CD8-positive, alpha-beta memory T cell (primary cell): ENCODE measurements at regions not wholly inside any gene's neighbourhood (a gene's known extent, or its start where the extent isn't known, plus 50 kb on each side); places are given as distances from the start of the nearest gene placed in this dataset.

Source experiments
- CTCF ChIA-PET: fragments of 350-600 bp; sonication (Branson Sonifier 250); formaldehyde crosslinking; loops from one replicate; lab custom pipeline; 2021; ENCODE audit warnings: antibody characterized with exemption; lab: Charles Lee
- POLR2A ChIA-PET: fragments of 350-600 bp; sonication (Branson Sonifier 250); formaldehyde crosslinking; loops from one replicate; lab custom pipeline; 2021; ENCODE audit warnings: antibody characterized with exemption; lab: Charles Lee
- DNase-seq, 5 donors: peaks; one replicate each; pipeline versions ENCODE4 v3.0.0 to v3.0.0-alpha.2; 2020 to 2022; ENCODE audit warnings: mixed read lengths in 1 of 5
- H3K27ac ChIP-seq: one replicate; pipeline ENCODE4 v1.7.0; 2013; ENCODE audit warnings: low read depth, mild to moderate bottlenecking, low read length, moderate library complexity
- H3K27me3 ChIP-seq: 2 replicates; pipeline ENCODE4 v1.7.0; 2013; ENCODE audit warnings: low read length, mild to moderate bottlenecking; ENCODE audit not compliant: insufficient read depth, poor library complexity, severe bottlenecking
- H3K36me3 ChIP-seq: 2 replicates; pipeline ENCODE4 v1.7.0; 2013; ENCODE audit warnings: mild to moderate bottlenecking, low read length, moderate library complexity; ENCODE audit not compliant: insufficient read depth
- H3K4me1 ChIP-seq: 2 replicates; pipeline ENCODE4 v1.7.0; 2013; ENCODE audit warnings: mild to moderate bottlenecking, low read length, moderate library complexity; ENCODE audit not compliant: insufficient read depth
- H3K4me3 ChIP-seq: 2 replicates; pipeline ENCODE4 v1.7.0; 2013; ENCODE audit warnings: mild to moderate bottlenecking, low read length
- H3K9me3 ChIP-seq: 2 replicates; pipeline ENCODE4 v1.7.0; 2013; ENCODE audit warnings: mild to moderate bottlenecking, low read length
- H3K27ac Mint-ChIP-seq, 8 donors: one replicate each; pipeline ENCODE4 v1.8.0; 2020 to 2021; ENCODE audit warnings: mixed read lengths in 8 of 8, mild to moderate bottlenecking in 6 of 8, inconsistent platforms in 3 of 8, moderate library complexity in 3 of 8
- H3K27me3 Mint-ChIP-seq, 2 donors: one replicate each; pipeline ENCODE4 v1.8.0; 2020 to 2021; ENCODE audit warnings: mixed read lengths in 2 of 2, mild to moderate bottlenecking in 1 of 2, moderate library complexity in 1 of 2
- H3K36me3 Mint-ChIP-seq, 3 donors: one replicate each; pipeline ENCODE4 v1.8.0; 2020 to 2021; ENCODE audit warnings: mixed read lengths in 3 of 3, inconsistent platforms in 1 of 3, mild to moderate bottlenecking in 1 of 3
- H3K4me1 Mint-ChIP-seq, 3 donors: one replicate each; pipeline ENCODE4 v1.8.0; 2020 to 2021; ENCODE audit warnings: mixed read lengths in 3 of 3, inconsistent platforms in 1 of 3, mild to moderate bottlenecking in 1 of 3
- H3K4me3 Mint-ChIP-seq, 7 donors: one replicate each; pipeline ENCODE4 v1.8.0; 2020 to 2021; ENCODE audit warnings: mixed read lengths in 7 of 7, mild to moderate bottlenecking in 6 of 7, moderate library complexity in 4 of 7, inconsistent platforms in 2 of 7
- H3K9me3 Mint-ChIP-seq, 5 donors: one replicate each; pipeline ENCODE4 v1.8.0; 2020 to 2022; ENCODE audit warnings: mixed read lengths in 5 of 5, mild to moderate bottlenecking in 3 of 5, moderate library complexity in 2 of 5, inconsistent platforms in 1 of 5

GRCh38 chr9:113652355-113653152, 189.0 kb downstream of the RGS3 start:
- no peak for DNase-seq
- Mint-ChIP-seq H3K27me3 (no peaks in the 10 kb centered on the region), H3K27ac (no peak overlapping the region), H3K4me3 (no peak overlapping the region), H3K9me3 (no peaks in the 10 kb centered on the region), H3K4me1 (peaks cover 0 to 3% (median 0%) of the 10 kb centered on the region in 3 donors), H3K36me3 (no peaks in the 10 kb centered on the region)
- CTCF ChIA-PET, result no interaction called here
- no peaks in the 10 kb centered on the region for H3K27me3 ChIP-seq
- no peak overlapping the region for H3K27ac ChIP-seq
- H3K4me3 ChIP-seq, result no peak overlapping the region
- H3K9me3 ChIP-seq, result no peaks in the 10 kb centered on the region
- H3K4me1 ChIP-seq, result no peaks in the 10 kb centered on the region
- POLR2A ChIA-PET, result interaction anchor here (0.7 kb wide), 1 partner anchor 489 kb away, joined by 3 read pairs; no protein-coding TSS in a partner anchor
- H3K36me3 ChIP-seq, result no peaks in the 10 kb centered on the region

- DNase-seq, result no peak
- Histone ChIP-seq H3K27me3 (peaks cover 3% of the 10 kb centered on the region), H3K9me3 (no peaks in the 10 kb centered on the region), H3K4me3 (no peak overlapping the region), H3K36me3 (no peaks in the 10 kb centered on the region), H3K4me1 (no peaks in the 10 kb centered on the region), H3K27ac (no peak overlapping the region)
- Mint-ChIP-seq H3K4me1 (peaks cover 0 to 5% (median 3%) of the 10 kb centered on the region in 3 donors), H3K9me3 (no peaks in the 10 kb centered on the region), H3K27ac (peak overlapping the region in 1 of 8 donors; percentile 25), H3K4me3 (peak overlapping the region in 1 of 7 donors; percentile 79), H3K27me3 (peaks cover 0 to 4% of the 10 kb centered on the region in 2 donors), H3K36me3 (no peaks in the 10 kb centered on the region)
- ChIA-PET POLR2A (no interaction called here), CTCF (interaction anchor here (1.0 to 8.4 kb wide), 10 partner anchors 10 to 381 kb away, joined by 3 to 141 read pairs (median 16); partner anchors contain the start of genes ALAD, CDC26 and PRPF4)
These were observed 190.4 kb downstream of the RGS3 start for GRCh38 chr9:113653746-113654604.

DNA sequence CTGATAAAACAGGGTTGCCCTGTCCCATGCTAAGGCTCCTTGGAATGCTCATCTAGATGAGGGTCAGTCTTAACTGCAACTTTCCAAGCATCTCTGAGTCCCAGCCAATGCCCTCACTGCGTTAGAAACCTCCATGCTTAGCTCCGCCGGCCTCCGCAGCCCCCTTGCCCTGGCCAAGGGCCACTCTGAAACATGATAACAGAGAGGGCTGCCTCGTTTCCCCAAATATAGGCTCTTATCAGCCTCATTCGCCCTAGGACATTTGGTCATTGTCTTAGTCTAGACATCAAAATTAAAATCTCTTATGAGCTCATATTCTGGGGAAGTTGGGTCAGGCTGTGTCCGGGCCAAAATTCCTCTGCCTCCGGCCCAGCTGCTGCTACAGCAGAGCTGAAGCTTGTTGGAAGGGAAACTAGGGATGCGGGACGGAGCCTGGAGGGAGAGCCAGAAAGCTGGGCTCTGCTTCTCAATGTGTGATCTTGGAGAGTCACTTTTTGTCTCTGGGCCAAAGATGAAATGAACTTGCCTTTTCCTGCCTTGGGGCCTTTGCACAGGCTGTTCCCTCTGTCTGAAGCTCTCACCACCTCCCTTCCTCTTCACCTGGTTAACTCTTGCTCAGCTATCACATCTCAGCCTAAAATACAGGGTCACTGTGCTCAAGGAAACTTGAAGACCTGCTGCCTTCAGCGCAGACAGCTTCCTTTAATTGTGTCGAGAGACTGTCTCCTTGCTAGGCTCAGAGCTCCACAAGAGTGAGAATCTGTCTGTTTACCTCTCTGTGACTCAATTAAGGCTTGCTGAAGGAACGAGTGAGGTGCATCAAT, 191.3 kb downstream of the RGS3 start:
- Mint-ChIP-seq H3K36me3 (no peaks in the 10 kb centered on the region), H3K27ac (peak overlapping the region in 2 of 8 donors; percentile 26 to 47), H3K9me3 (no peaks in the 10 kb centered on the region), H3K4me1 (peaks cover 0 to 5% (median 3%) of the 10 kb centered on the region in 3 donors), H3K4me3 (no peak overlapping the region), H3K27me3 (peaks cover 5 to 13% of the 10 kb centered on the region in 2 donors)
- Histone ChIP-seq H3K4me3 (no peak overlapping the region), H3K36me3 (no peaks in the 10 kb centered on the region), H3K9me3 (no peaks in the 10 kb centered on the region), H3K27ac (no peak overlapping the region), H3K4me1 (no peaks in the 10 kb centered on the region), H3K27me3 (peaks cover 6% of the 10 kb centered on the region)
- DNase-seq, result no peak
- CTCF ChIA-PET, result interaction anchor here (0.7 to 8.4 kb wide), 24 partner anchors 9 to 435 kb away, joined by 3 to 141 read pairs (median 4); partner anchors contain the start of genes ALAD, CDC26 and PRPF4
- POLR2A ChIA-PET, result interaction anchor here (0.6 to 0.9 kb wide), 2 partner anchors 244 to 336 kb away, joined by 3 to 6 read pairs; no protein-coding TSS in a partner anchor

DNA sequence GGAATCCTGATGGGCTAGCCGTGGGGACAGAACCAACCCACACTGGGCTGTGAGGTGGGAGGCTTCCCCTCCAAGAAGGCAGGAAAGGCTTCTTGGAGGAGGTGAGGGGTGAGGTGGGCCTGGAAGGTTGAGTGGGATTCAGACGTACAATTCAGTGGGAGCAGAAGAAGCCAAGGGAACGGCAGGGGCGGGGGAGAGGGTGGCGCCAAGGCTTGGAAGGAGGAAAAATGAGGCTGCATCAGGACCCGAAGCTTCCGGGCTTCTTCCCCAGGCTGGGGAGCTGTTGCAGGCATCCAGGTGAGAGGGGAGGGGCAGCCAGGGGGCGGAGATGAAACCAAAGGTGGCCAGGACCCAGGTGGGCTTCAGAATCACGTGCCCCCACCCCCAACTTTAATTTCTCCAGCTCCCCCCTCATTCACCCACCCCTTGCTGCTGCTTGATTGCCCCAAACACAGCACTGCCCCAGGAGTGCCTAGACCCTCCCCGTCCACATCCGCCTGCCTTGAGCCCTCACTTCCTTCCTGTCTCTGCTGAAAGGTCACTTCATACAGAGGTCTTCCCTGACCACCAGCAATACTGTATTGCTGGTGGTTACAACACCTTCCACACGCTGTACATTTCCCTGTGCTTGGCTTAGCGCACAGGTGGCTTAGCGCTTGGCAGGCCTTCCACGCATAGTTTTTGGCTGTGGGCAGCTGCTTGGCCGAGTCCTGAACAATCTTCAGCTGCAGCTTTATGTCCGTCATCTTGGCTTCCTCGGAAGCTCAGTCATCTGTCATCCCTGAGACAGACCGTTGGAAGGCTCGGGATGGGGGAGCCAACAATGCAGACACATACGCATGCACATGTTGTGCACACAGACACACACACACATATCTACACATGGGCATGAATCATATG, 193.5 kb downstream of the RGS3 start:
- Histone ChIP-seq H3K4me1 (no peaks in the 10 kb centered on the region), H3K4me3 (no peak overlapping the region), H3K9me3 (no peaks in the 10 kb centered on the region), H3K27me3 (peaks cover 6% of the 10 kb centered on the region), H3K27ac (no peak overlapping the region), H3K36me3 (no peaks in the 10 kb centered on the region)
- no peaks in the 10 kb centered on the region for H3K9me3 Mint-ChIP-seq
- DNase-seq, result no peak
- H3K4me1 Mint-ChIP-seq, result peaks cover 0 to 5% (median 3%) of the 10 kb centered on the region in 3 donors
- ChIA-PET CTCF (interaction anchor here (0.7 to 8.4 kb wide), 30 partner anchors 7 to 814 kb away, joined by 3 to 141 read pairs (median 4); partner anchors contain the start of genes ALAD, C9orf43, CDC26 and POLE3), POLR2A (interaction anchor here (0.6 kb wide), 1 partner anchor 252 kb away, joined by 3 read pairs; no protein-coding TSS in a partner anchor)
- H3K27ac Mint-ChIP-seq, result no peak overlapping the region
- no peak overlapping the region for H3K4me3 Mint-ChIP-seq
- peaks cover 13 to 27% of the 10 kb centered on the region in 2 donors for H3K27me3 Mint-ChIP-seq
- no peaks in the 10 kb centered on the region for H3K36me3 Mint-ChIP-seq

GRCh38 chr9:113657765-113658544, 194.4 kb downstream of the RGS3 start:
- Histone ChIP-seq H3K36me3 (no peaks in the 10 kb centered on the region), H3K27me3 (peaks cover 6% of the 10 kb centered on the region), H3K27ac (no peak overlapping the region), H3K4me1 (no peaks in the 10 kb centered on the region), H3K4me3 (no peak overlapping the region), H3K9me3 (no peaks in the 10 kb centered on the region)
- peak overlapping the region in 1 of 8 donors; percentile 6 for H3K27ac Mint-ChIP-seq
- peaks cover 0 to 5% (median 3%) of the 10 kb centered on the region in 3 donors for H3K4me1 Mint-ChIP-seq
- no peaks in the 10 kb centered on the region for H3K9me3 Mint-ChIP-seq
- H3K36me3 Mint-ChIP-seq, result no peaks in the 10 kb centered on the region
- H3K27me3 Mint-ChIP-seq, result peaks cover 13 to 30% of the 10 kb centered on the region in 2 donors
- POLR2A ChIA-PET, result interaction anchor here (0.6 kb wide), 2 partner anchors 252 to 401 kb away, joined by 3 to 6 read pairs; no protein-coding TSS in a partner anchor
- peak; percentile 61 to 82 (median 69) for DNase-seq
- no peak overlapping the region for H3K4me3 Mint-ChIP-seq
- CTCF ChIA-PET, result interaction anchor here (0.5 to 8.4 kb wide), 31 partner anchors 8 to 815 kb away, joined by 3 to 141 read pairs (median 4); partner anchors contain the start of genes ALAD, C9orf43, CDC26 and POLE3

DNA sequence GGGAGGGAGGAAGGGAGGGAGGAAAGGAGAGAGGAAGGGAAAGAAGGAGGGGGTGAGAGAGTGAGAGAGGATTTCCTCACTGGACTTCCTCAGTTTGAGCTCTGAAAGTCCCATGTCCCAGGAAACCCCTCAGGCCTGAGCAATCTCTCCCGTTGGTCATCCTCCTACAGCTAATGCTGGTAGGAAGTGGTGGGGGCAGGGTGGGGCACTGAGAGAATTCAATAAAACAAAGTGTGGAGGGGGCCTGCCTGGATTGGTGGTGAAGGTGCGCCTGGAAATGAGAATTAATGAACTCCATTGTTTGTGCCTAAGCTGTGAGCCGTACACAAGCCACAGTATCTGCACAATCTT, 195.0 kb downstream of the RGS3 start:
- no peaks in the 10 kb centered on the region for H3K9me3 ChIP-seq
- Mint-ChIP-seq H3K9me3 (no peaks in the 10 kb centered on the region), H3K27me3 (peaks cover 19 to 34% of the 10 kb centered on the region in 2 donors), H3K4me1 (peaks cover 0 to 5% (median 3%) of the 10 kb centered on the region in 3 donors), H3K36me3 (no peaks in the 10 kb centered on the region), H3K4me3 (no peak overlapping the region), H3K27ac (no peak overlapping the region)
- ChIA-PET POLR2A (interaction anchor here (0.6 kb wide), 1 partner anchor 401 kb away, joined by 6 read pairs; no protein-coding TSS in a partner anchor), CTCF (interaction anchor here (0.5 to 8.4 kb wide), 22 partner anchors 8 to 546 kb away, joined by 3 to 141 read pairs (median 4); partner anchors contain the start of genes ALAD, CDC26 and PRPF4)
- no peaks in the 10 kb centered on the region for H3K4me1 ChIP-seq
- no peak overlapping the region for H3K27ac ChIP-seq
- no peaks in the 10 kb centered on the region for H3K36me3 ChIP-seq
- no peak for DNase-seq
- H3K27me3 ChIP-seq, result peaks cover 6% of the 10 kb centered on the region
- no peak overlapping the region for H3K4me3 ChIP-seq
